Endothelial cell of hepatic sinusoid (primary cell): ENCODE measurements at regions not wholly inside any gene's neighbourhood (a gene's known extent, or its start where the extent isn't known, plus 50 kb on each side); places are given as distances from the start of the nearest gene placed in this dataset.

ENCODE experiments used
- in situ Hi-C: cut with HindIII; loops from 2 replicates; pipeline ENCODE4 v1.10.0; 2017; ENCODE audit warnings: low sequenced_read_pairs

- in situ Hi-C loops = no loop called here
Observed at GRCh38 chr16:14337303-14338191, 266.4 kb downstream of the MRTFB start.

GRCh38 chr16:14335297-14335696, 264.2 kb downstream of the MRTFB start:
- in situ Hi-C loops = no loop called here

- in situ Hi-C loops = loop anchor here (5.0 kb wide), 1 partner anchor 43 kb away; no protein-coding TSS in a partner anchor
Observed at GRCh38 chr16:14334366-14335080, 263.4 kb downstream of the MRTFB start.

GRCh38 chr16:14333361-14333760, 262.2 kb downstream of the MRTFB start:
- in situ Hi-C loops = loop anchor here (5.0 kb wide), 1 partner anchor 44 kb away; no protein-coding TSS in a partner anchor

GRCh38 chr16:14331020-14331419, 259.9 kb downstream of the MRTFB start:
- in situ Hi-C loops = loop anchor here (5.0 kb wide), 1 partner anchor 46 kb away; no protein-coding TSS in a partner anchor

GRCh38 chr16:14329727-14330350, 258.7 kb downstream of the MRTFB start:
- in situ Hi-C loops = loop anchor here (5.0 kb wide), 1 partner anchor 47 kb away; no protein-coding TSS in a partner anchor

GRCh38 chr16:14325502-14326401, 254.6 kb downstream of the MRTFB start:
- in situ Hi-C loops = no loop called here

- in situ Hi-C loops = no loop called here
Observed at GRCh38 chr16:14324581-14324980, 253.5 kb downstream of the MRTFB start.

GRCh38 chr16:14322186-14322585, 251.1 kb downstream of the MRTFB start:
- in situ Hi-C loops = no loop called here

GRCh38 chr16:14321542-14321941, 250.4 kb downstream of the MRTFB start:
- in situ Hi-C loops = no loop called here

GRCh38 chr16:14320406-14320805, 249.3 kb downstream of the MRTFB start:
- in situ Hi-C loops = no loop called here
